ENCODE measurements at regions not wholly inside any gene's neighbourhood (a gene's known extent, or its start where the extent isn't known, plus 50 kb on each side); places are given as distances from the start of the nearest gene placed in this dataset.

DNA sequence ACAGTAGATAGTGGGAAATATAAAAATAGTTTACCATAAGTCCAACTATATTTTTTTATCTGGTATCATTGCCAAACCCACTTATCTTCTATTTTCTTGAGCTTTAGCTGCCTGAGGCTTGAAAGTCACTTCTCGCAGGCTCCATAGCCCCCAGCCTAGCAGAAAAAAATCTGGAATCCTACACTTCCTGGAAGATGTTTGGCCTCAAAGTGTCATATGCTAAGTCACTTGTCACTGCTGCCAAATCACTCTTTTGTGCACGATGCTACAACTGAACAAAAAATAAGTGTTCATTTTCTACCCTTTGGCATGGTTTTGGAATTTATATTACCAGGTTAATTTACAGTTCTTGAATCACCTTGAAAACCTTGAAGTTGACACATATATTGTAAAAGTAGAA, 612.5 kb upstream of the ATXN8OS start (continued):
- TF ChIP-seq, protein P1, sequence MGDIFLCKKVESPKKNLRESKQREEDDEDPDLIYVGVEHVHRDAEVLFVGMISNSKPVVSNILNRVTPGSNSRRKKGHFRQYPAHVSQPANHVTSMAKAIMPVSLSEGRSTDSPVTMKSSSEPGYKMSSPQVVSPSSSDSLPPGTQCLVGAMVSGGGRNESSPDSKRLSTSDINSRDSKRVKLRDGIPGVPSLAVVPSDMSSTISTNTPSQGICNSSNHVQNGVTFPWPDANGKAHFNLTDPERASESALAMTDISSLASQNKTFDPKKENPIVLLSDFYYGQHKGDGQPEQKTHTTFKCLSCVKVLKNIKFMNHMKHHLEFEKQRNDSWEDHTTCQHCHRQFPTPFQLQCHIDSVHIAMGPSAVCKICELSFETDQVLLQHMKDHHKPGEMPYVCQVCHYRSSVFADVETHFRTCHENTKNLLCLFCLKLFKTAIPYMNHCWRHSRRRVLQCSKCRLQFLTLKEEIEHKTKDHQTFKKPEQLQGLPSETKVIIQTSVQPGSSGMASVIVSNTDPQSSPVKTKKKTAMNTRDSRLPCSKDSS (IDR thresholded peaks at IDR 0.05; ENCODE audit: low read depth, partially characterized antibody), result no peak
- TF ChIP-seq SMAD1 (IDR thresholded peaks at IDR 0.05; ENCODE audit: low read depth, low read length, partially characterized antibody) (no peak), GABPA (tag; conservative IDR thresholded peaks at IDR 0.05; ENCODE audit: low read depth) (no peak)

DNA sequence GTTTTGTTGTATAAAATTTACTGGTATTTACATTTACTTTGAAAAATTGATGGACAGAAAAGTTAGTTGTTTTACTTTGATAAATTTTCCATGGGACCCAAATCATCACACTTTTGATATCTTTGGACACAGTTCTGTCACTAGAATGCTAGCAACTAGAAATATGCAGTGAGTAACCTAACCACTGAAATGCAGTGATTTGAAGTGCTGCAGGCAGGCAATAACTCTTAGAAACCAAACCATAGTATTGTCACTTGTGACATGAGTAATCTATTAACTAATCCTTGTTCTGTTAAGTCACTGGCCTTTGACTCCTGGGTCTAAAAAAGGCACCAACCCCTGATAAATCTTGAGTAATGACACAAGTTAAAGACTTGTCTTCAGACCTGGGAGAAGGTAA, 620.0 kb upstream of the ATXN8OS start:
- Histone ChIP-seq H3K79me2 (ENCODE audit: control insufficient read depth, insufficient read depth, low read length) (no peaks in the 10 kb centered on the region), H3K27me3 (ENCODE audit: control insufficient read depth in 2 of 2, insufficient read depth in 2 of 2, low read length in 2 of 2) (no peaks in the 10 kb centered on the region), H3K36me3 (ENCODE audit: control insufficient read depth, insufficient read depth, low read length) (no peaks in the 10 kb centered on the region), H3K27ac (ENCODE audit: extremely low read depth, low read depth, low read length) (no peak overlapping the region), H3K9me3 (replicated peaks; ENCODE audit: control insufficient read depth, insufficient read depth, low read depth, low read length) (no peaks in the 10 kb centered on the region), H3K9ac (ENCODE audit: insufficient read depth in 1 of 2, low read depth in 2 of 2, low read length in 2 of 2) (no peak overlapping the region), H2AFZ (ENCODE audit: low read depth, low read length) (no peak overlapping the region), H3K9me1 (ENCODE audit: control insufficient read depth, insufficient read depth, low read length) (no peaks in the 10 kb centered on the region), H3K4me2 (ENCODE audit: insufficient read depth, low read length) (no peak overlapping the region), H3K4me1 (replicated peaks in 1 of 2; ENCODE audit: control insufficient read depth in 2 of 2, insufficient read depth in 2 of 2, low read length in 2 of 2) (no peaks in the 10 kb centered on the region), H4K20me1 (replicated peaks; ENCODE audit: control insufficient read depth, insufficient read depth, low read length) (no peaks in the 10 kb centered on the region), H3K4me3 (no peak overlapping the region)
- TF ChIP-seq HDAC2 (IDR thresholded peaks at IDR 0.05) (no peak), ZNF778 (CRISPR knock-in tag; IDR thresholded peaks at IDR 0.05) (no peak), DACH1 (IDR thresholded peaks at IDR 0.05; ENCODE audit: partially characterized antibody) (no peak), JUND (IDR thresholded peaks at IDR 0.05; ENCODE audit: borderline replicate concordance, low read depth, low read length) (no peak), JUND (tag; IDR thresholded peaks at IDR 0.05; ENCODE audit: borderline replicate concordance, low read depth, low read length) (no peak), CREB1 (IDR thresholded peaks at IDR 0.05) (no peak), CREB1 (CRISPR knock-in tag; IDR thresholded peaks at IDR 0.05) (no peak), SAFB (IDR thresholded peaks at IDR 0.05; ENCODE audit: borderline replicate concordance, low read depth, low read length) (no peak)
- TF ChIP-seq, protein P2, sequence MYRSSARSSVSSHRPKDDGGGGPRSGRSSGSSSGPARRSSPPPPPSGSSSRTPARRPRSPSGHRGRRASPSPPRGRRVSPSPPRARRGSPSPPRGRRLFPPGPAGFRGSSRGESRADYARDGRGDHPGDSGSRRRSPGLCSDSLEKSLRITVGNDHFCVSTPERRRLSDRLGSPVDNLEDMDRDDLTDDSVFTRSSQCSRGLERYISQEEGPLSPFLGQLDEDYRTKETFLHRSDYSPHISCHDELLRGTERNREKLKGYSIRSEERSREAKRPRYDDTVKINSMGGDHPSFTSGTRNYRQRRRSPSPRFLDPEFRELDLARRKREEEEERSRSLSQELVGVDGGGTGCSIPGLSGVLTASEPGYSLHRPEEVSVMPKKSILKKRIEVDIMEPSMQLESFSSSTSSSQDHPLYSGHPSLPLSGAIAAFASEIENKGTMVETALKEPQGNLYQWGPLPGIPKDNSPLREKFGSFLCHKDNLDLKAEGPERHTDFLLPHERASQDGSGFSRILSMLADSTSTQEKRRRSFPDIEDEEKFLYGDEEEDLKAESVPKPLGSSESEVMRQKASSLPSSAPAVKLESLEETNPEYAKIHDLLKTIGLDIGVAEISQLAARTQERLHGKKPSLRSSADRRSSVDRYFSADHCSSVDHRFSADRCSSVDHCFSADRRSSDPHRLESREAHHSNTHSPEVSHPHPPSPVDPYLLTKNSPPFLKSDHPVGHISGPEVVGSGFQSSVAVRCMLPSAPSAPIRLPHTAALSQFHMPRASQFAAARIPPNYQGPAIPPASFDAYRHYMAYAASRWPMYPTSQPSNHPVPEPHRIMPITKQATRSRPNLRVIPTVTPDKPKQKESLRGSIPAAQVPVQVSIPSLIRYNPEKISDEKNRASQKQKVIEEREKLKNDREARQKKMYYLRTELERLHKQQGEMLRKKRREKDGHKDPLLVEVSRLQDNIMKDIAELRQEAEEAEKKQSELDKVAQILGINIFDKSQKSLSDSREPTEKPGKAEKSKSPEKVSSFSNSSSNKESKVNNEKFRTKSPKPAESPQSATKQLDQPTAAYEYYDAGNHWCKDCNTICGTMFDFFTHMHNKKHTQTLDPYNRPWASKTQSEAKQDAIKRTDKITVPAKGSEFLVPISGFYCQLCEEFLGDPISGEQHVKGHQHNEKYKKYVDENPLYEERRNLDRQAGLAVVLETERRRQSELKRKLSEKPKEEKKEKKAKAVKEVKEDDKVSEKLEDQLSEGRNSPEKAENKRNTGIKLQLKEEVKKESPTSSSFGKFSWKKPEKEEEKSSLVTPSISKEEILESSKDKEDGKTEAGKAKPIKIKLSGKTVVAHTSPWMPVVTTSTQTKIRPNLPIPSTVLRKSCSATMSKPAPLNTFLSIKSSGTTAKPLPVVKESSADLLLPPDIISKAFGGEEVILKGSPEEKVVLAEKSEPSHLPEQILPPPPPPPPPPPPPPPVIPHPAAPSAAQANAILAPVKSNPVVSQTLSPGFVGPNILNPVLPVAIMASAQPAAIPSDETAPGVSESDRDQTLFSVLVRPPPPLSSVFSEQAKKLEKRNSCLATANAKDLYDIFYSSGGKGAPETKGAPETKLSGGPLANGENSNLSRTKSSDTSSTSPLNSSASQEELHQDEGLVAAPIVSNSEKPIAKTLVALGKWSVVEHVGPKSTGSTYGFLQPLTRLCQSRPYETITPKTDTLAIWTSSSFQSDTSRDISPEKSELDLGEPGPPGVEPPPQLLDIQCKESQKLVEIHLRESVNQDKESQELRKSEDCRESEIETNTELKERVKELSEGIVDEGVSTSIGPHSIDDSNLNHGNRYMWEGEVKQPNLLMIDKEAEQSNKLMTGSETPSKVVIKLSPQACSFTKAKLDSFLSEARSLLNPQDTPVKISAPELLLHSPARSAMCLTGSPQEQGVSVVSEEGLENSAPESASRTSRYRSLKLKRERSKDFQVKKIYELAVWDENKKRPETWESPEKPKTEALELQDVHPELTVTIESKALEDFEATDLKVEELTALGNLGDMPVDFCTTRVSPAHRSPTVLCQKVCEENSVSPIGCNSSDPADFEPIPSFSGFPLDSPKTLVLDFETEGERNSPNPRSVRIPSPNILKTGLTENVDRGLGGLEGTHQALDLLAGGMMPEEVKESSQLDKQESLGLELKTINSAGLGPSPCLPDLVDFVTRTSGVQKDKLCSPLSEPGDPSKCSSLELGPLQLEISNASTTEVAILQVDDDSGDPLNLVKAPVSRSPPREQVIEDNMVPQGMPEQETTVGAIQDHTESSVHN (IDR thresholded peaks at IDR 0.05; ENCODE audit: borderline replicate concordance in 1 of 2, low read depth in 1 of 2), result no peak
- TF ChIP-seq, protein P3, sequence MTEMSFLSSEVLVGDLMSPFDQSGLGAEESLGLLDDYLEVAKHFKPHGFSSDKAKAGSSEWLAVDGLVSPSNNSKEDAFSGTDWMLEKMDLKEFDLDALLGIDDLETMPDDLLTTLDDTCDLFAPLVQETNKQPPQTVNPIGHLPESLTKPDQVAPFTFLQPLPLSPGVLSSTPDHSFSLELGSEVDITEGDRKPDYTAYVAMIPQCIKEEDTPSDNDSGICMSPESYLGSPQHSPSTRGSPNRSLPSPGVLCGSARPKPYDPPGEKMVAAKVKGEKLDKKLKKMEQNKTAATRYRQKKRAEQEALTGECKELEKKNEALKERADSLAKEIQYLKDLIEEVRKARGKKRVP (CRISPR knock-in tag; IDR thresholded peaks at IDR 0.05), result no peak
- no peak for ATAC-seq
- ChIA-PET CTCF (ENCODE audit: low intra/inter-chr PET ratio) (no interaction called here), POLR2A (no interaction called here)
- intact Hi-C loops (cut with micrococcal nuclease), result no loop called here
- FAIRE-seq, result no peak
- DNase-seq (ENCODE audit: extremely low read depth in 1 of 4, low spot score in 3 of 4), result no peak
- BruUV-seq (replicated peaks), result no TSS peak
- in situ Hi-C loops (cut with MboI), result no loop called here

All from K562 (cell line).